ENCODE measurements at regions not wholly inside any gene's neighbourhood (a gene's known extent, or its start where the extent isn't known, plus 50 kb on each side); places are given as distances from the start of the nearest gene placed in this dataset.

GRCh38 chr14:53861781-53862180 lies 94.8 kb downstream of the BMP4 start (continued):
- TF ChIP-seq ZNF655 (CRISPR knock-in tag; IDR thresholded peaks at IDR 0.05): no peak
- TF ChIP-seq TFAM (CRISPR knock-in tag; conservative IDR thresholded peaks at IDR 0.05): no peak
- no peak for TF ChIP-seq ZNF134 (CRISPR knock-in tag; conservative IDR thresholded peaks at IDR 0.05)

DNA sequence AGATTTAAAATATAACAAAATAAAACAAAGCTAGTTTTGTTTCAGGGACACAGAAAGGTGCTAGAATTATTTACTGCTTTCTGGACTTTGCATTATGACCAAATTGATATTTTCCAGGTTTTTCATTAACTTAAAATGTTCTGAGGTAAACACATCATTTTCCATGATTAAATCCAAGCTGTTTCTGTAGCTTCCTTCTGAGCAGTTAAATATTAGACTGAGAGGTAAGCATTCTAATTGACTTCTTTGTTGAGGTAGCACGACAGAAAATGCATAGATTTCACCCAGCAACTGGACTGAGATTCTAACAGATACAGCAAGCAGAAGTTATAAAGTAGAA lies 98.3 kb downstream of the BMP4 start:
- intact Hi-C loops (cut with micrococcal nuclease) (no loop called here), in situ Hi-C loops (cut with MboI) (no loop called here)
- ATAC-seq: no peak
- Histone ChIP-seq H3K9ac (ENCODE audit: insufficient read depth in 1 of 2, low read depth in 2 of 2, low read length in 2 of 2) (no peak overlapping the region), H3K4me3 (no peak overlapping the region), H3K27ac (ENCODE audit: extremely low read depth, low read depth, low read length) (no peak overlapping the region), H3K4me2 (ENCODE audit: insufficient read depth, low read length) (no peak overlapping the region), H3K4me1 (replicated peaks in 1 of 2; ENCODE audit: control insufficient read depth in 2 of 2, insufficient read depth in 2 of 2, low read length in 2 of 2) (no peaks in the 10 kb centered on the region), H3K9me1 (ENCODE audit: control insufficient read depth, insufficient read depth, low read length) (no peaks in the 10 kb centered on the region), H4K20me1 (replicated peaks; ENCODE audit: control insufficient read depth, insufficient read depth, low read length) (no peaks in the 10 kb centered on the region), H3K27me3 (ENCODE audit: control insufficient read depth in 2 of 2, insufficient read depth in 2 of 2, low read length in 2 of 2) (no peaks in the 10 kb centered on the region), H3K36me3 (ENCODE audit: control insufficient read depth, insufficient read depth, low read length) (no peaks in the 10 kb centered on the region), H3K79me2 (ENCODE audit: control insufficient read depth, insufficient read depth, low read length) (no peaks in the 10 kb centered on the region), H3K9me3 (replicated peaks; ENCODE audit: control insufficient read depth, insufficient read depth, low read depth, low read length) (no peaks in the 10 kb centered on the region), H2AFZ (ENCODE audit: low read depth, low read length) (no peak overlapping the region)
- ChIA-PET POLR2A (no interaction called here), CTCF (ENCODE audit: low intra/inter-chr PET ratio) (no interaction called here)
- no peak for DNase-seq (ENCODE audit: extremely low read depth in 1 of 4, low spot score in 3 of 4)
- no TSS peak for BruUV-seq (replicated peaks)
- no peak for FAIRE-seq
- WGBS (ENCODE audit: insufficient coverage, low coverage, missing lambda C conversion rate): 0% methylated on average over 1 of the region's 1 CpG
- no peak for TF ChIP-seq IRF9 (tag; IDR thresholded peaks at IDR 0.05)
- no peak for TF ChIP-seq ETV1 (tag; conservative IDR thresholded peaks at IDR 0.05; ENCODE audit: low read depth)
- TF ChIP-seq, protein P1, sequence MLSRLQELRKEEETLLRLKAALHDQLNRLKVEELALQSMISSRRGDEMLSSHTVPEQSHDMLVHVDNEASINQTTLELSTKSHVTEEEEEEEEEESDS (CRISPR knock-in tag; IDR thresholded peaks at IDR 0.05): no peak
- no peak for TF ChIP-seq ZNF584 (CRISPR knock-in tag; IDR thresholded peaks at IDR 0.05; ENCODE audit: low read depth)
- TF ChIP-seq RERE (CRISPR knock-in tag; IDR thresholded peaks at IDR 0.05; ENCODE audit: borderline replicate concordance): no peak
- TF ChIP-seq DACH1 (IDR thresholded peaks at IDR 0.05; ENCODE audit: partially characterized antibody): no peak
- TF ChIP-seq SMARCE1 (IDR thresholded peaks at IDR 0.05): no peak
- no peak for TF ChIP-seq CREB1 (IDR thresholded peaks at IDR 0.05)
- no peak for TF ChIP-seq CREB1 (CRISPR knock-in tag; IDR thresholded peaks at IDR 0.05)
